Upper lobe of left lung (tissue), 4 donors: ENCODE measurements at regions not wholly inside any gene's neighbourhood (a gene's known extent, or its start where the extent isn't known, plus 50 kb on each side); places are given as distances from the start of the nearest gene placed in this dataset.

Experiments
- POLR2A ChIP-seq, 4 donors: fragments of 450-650 bp; IDR thresholded peaks; one replicate each; pipeline ENCODE4 v1.5.1; 2016 to 2017; ENCODE audit warnings: antibody characterized with exemption in 4 of 4, mild to moderate bottlenecking in 2 of 4
- POLR2AphosphoS5 ChIP-seq, 2 donors: sonication (generic); formaldehyde crosslinking; IDR thresholded peaks; one replicate each; pipeline ENCODE4 v1.5.1; 2017; ENCODE audit warnings: antibody characterized with exemption in 2 of 2
- TF ChIP-seq, protein P1 (sequence below), 6 experiments: fragments of 450-650 bp in 4 of 6; fragments of 200-600 bp in 2 of 6; sonication (generic) in 2 of 6; IDR thresholded peaks; one replicate each; pipeline ENCODE4 v1.5.1; 2016 to 2019; ENCODE audit warnings: antibody characterized with exemption in 6 of 6

- TF ChIP-seq, protein P1, sequence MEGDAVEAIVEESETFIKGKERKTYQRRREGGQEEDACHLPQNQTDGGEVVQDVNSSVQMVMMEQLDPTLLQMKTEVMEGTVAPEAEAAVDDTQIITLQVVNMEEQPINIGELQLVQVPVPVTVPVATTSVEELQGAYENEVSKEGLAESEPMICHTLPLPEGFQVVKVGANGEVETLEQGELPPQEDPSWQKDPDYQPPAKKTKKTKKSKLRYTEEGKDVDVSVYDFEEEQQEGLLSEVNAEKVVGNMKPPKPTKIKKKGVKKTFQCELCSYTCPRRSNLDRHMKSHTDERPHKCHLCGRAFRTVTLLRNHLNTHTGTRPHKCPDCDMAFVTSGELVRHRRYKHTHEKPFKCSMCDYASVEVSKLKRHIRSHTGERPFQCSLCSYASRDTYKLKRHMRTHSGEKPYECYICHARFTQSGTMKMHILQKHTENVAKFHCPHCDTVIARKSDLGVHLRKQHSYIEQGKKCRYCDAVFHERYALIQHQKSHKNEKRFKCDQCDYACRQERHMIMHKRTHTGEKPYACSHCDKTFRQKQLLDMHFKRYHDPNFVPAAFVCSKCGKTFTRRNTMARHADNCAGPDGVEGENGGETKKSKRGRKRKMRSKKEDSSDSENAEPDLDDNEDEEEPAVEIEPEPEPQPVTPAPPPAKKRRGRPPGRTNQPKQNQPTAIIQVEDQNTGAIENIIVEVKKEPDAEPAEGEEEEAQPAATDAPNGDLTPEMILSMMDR (IDR thresholded peaks at IDR 0.05) = no peak
- TF ChIP-seq POLR2A (IDR thresholded peaks at IDR 0.05) = no peak
- TF ChIP-seq POLR2AphosphoS5 (IDR thresholded peaks at IDR 0.05) = no peak
These were observed 237.4 kb upstream of the TOM1L1 start for GRCh38 chr17:54662978-54663876.
